Breast epithelium (tissue), 3 donors: ENCODE measurements at regions not wholly inside any gene's neighbourhood (a gene's known extent, or its start where the extent isn't known, plus 50 kb on each side); places are given as distances from the start of the nearest gene placed in this dataset.

Experiments used
- CTCF ChIP-seq, 3 donors: fragments of 450-650 bp; IDR thresholded peaks; one replicate each; pipeline ENCODE4 v1.5.1; 2016 to 2017; ENCODE audit warnings: antibody characterized with exemption in 3 of 3, mild to moderate bottlenecking in 3 of 3, moderate library complexity in 3 of 3
- POLR2A ChIP-seq: fragments of 450-650 bp; IDR thresholded peaks from one replicate; pipeline ENCODE4 v1.6.1; 2016; ENCODE audit warnings: antibody characterized with exemption, mild to moderate bottlenecking, moderate library complexity

GRCh38 chr9:31969552-31969951, 414.9 kb upstream of the ACO1 start:
- no peak for TF ChIP-seq POLR2A
- no peak for TF ChIP-seq CTCF (IDR thresholded peaks at IDR 0.05)
